GM23338 (cell line): ENCODE measurements at regions not wholly inside any gene's neighbourhood (a gene's known extent, or its start where the extent isn't known, plus 50 kb on each side); places are given as distances from the start of the nearest gene placed in this dataset.

Experiments
- ATAC-seq: fragments of 200-7000 bp; cut with Tn5 transposase; 3 replicates; pipeline ENCODE4 v1.9.1; 2020
- DNase-seq: peaks from one replicate; pipeline ENCODE4 v3.0.0-alpha.2; 2015; ENCODE audit warnings: low spot score
- H2AFZ ChIP-seq: fragments of 200-600 bp; sonication (generic); 2 replicates; pipeline ENCODE4 v1.8.0; 2016; ENCODE audit warnings: antibody characterized with exemption, mild to moderate bottlenecking, moderate library complexity
- H3F3A ChIP-seq: fragments of 200-600 bp; sonication (generic); replicated peaks from 2 replicates; pipeline ENCODE4 v1.8.0; 2017; ENCODE audit warnings: antibody characterized with exemption, mixed run types, low read depth
- H3K27ac ChIP-seq: fragments of 200-600 bp; sonication (generic); 2 replicates; pipeline ENCODE4 v1.6.1; 2016; ENCODE audit warnings: low read depth
- H3K27me3 ChIP-seq: fragments of 200-600 bp; sonication (generic); 2 replicates; pipeline ENCODE4 v1.8.0; 2016; ENCODE audit warnings: mild to moderate bottlenecking, mixed run types, moderate library complexity; ENCODE audit not compliant: insufficient read depth
- H3K36me3 ChIP-seq: fragments of 200-600 bp; sonication (generic); 2 replicates; pipeline ENCODE4 v1.8.0; 2016; ENCODE audit warnings: mild to moderate bottlenecking; ENCODE audit not compliant: insufficient read depth
- H3K4me1 ChIP-seq: fragments of 200-600 bp; sonication (generic); 2 replicates; pipeline ENCODE4 v1.8.0; 2016; ENCODE audit warnings: mild to moderate bottlenecking, moderate library complexity; ENCODE audit not compliant: insufficient read depth
- H3K4me2 ChIP-seq: fragments of 200-600 bp; sonication (generic); 2 replicates; pipeline ENCODE4 v1.7.1; 2017; ENCODE audit warnings: mixed run types
- H3K4me3 ChIP-seq: fragments of 200-600 bp; sonication (generic); 2 replicates; pipeline ENCODE4 v1.6.1; 2016; ENCODE audit warnings: mixed run types
- H3K79me2 ChIP-seq: fragments of 200-600 bp; sonication (generic); replicated peaks from 2 replicates; pipeline ENCODE4 v1.8.0; 2017; ENCODE audit warnings: mild to moderate bottlenecking; ENCODE audit not compliant: insufficient read depth
- H3K9me2 ChIP-seq: fragments of 200-600 bp; sonication (generic); 2 replicates; pipeline ENCODE4 v1.8.0; 2017; ENCODE audit not compliant: insufficient read depth
- H4K20me1 ChIP-seq: fragments of 200-600 bp; sonication (generic); replicated peaks from 2 replicates; pipeline ENCODE4 v1.8.0; 2017; ENCODE audit warnings: mild to moderate bottlenecking; ENCODE audit not compliant: insufficient read depth
- H3K27ac Mint-ChIP-seq: 2 replicates; pipeline ENCODE4 v1.8.0; 2020; ENCODE audit warnings: inconsistent platforms, mild to moderate bottlenecking, moderate library complexity, mixed read lengths
- H3K27me3 Mint-ChIP-seq: 3 replicates; pipeline ENCODE4 v1.8.0; 2022; ENCODE audit warnings: low read depth, mild to moderate bottlenecking, moderate library complexity, mixed read lengths, inconsistent platforms; ENCODE audit not compliant: insufficient read depth, poor library complexity
- H3K36me3 Mint-ChIP-seq: 3 replicates; pipeline ENCODE4 v1.8.0; 2021; ENCODE audit warnings: low read depth, mild to moderate bottlenecking, inconsistent platforms, moderate library complexity, mixed read lengths
- H3K4me1 Mint-ChIP-seq: 3 replicates; pipeline ENCODE4 v1.8.0; 2020; ENCODE audit warnings: mild to moderate bottlenecking, inconsistent platforms, mixed read lengths
- H3K4me3 Mint-ChIP-seq: 3 replicates; pipeline ENCODE4 v1.8.0; 2021; ENCODE audit warnings: moderate library complexity, mild to moderate bottlenecking, inconsistent platforms, mixed read lengths
- H3K9me3 Mint-ChIP-seq: 3 replicates; pipeline ENCODE4 v1.8.0; 2020; ENCODE audit warnings: moderate library complexity, mild to moderate bottlenecking, inconsistent platforms, mixed read lengths
- CREB1 ChIP-seq: fragments of 250-450 bp; sonication (Bioruptor Pico); IDR thresholded peaks from 2 replicates; pipeline ENCODE4 v1.5.0; 2020; ENCODE audit warnings: low read depth, mild to moderate bottlenecking, moderate library complexity
- CTCF ChIP-seq, 2 experiments: fragments of 200-600 bp in 1 of 2; sonication (generic) in 1 of 2; conservative IDR thresholded peaks; 2 replicates each; pipeline versions ENCODE4 v1.5.1 to v1.6.1; 2016 to 2017; ENCODE audit warnings: antibody characterized with exemption in 2 of 2, low read depth in 2 of 2, mild to moderate bottlenecking in 2 of 2, moderate library complexity in 1 of 2
- ETS1 ChIP-seq: IDR thresholded peaks from 2 replicates; pipeline ENCODE4 v1.6.1; 2016; ENCODE audit warnings: antibody characterized with exemption
- EZH2 ChIP-seq: fragments of 200-600 bp; sonication (generic); IDR thresholded peaks from one replicate; pipeline ENCODE4 v1.8.0; 2017; ENCODE audit warnings: antibody characterized with exemption, mild to moderate bottlenecking, low read depth; ENCODE audit not compliant: unreplicated experiment
- EZH2phosphoT487 ChIP-seq: fragments of 200-600 bp; sonication (generic); IDR thresholded peaks from one replicate; pipeline ENCODE4 v1.8.1; 2018; ENCODE audit warnings: antibody characterized with exemption; ENCODE audit not compliant: unreplicated experiment
- JUNB ChIP-seq: IDR thresholded peaks from one replicate; pipeline ENCODE4 v1.6.1; 2016; ENCODE audit warnings: antibody characterized with exemption; ENCODE audit not compliant: unreplicated experiment
- NANOG ChIP-seq: IDR thresholded peaks from 2 replicates; pipeline ENCODE4 v1.6.1; 2016; ENCODE audit warnings: antibody characterized with exemption, borderline replicate concordance
- POLR2AphosphoS5 ChIP-seq: IDR thresholded peaks from 2 replicates; pipeline ENCODE4 v1.6.1; 2016; ENCODE audit warnings: antibody characterized with exemption, low read depth
- REST ChIP-seq: IDR thresholded peaks from one replicate; pipeline ENCODE4 v1.6.1; 2018; ENCODE audit warnings: antibody characterized with exemption; ENCODE audit not compliant: unreplicated experiment
- STAT1 ChIP-seq: IDR thresholded peaks from one replicate; pipeline ENCODE4 v1.6.1; 2016; ENCODE audit warnings: antibody characterized with exemption; ENCODE audit not compliant: unreplicated experiment
- ZNF114 ChIP-seq: fragments of 250-450 bp; sonication (Bioruptor Pico); IDR thresholded peaks from 2 replicates; pipeline ENCODE4 v1.5.0; 2020; ENCODE audit warnings: mild to moderate bottlenecking, moderate library complexity
- ZNF331 ChIP-seq: fragments of 250-450 bp; sonication (Bioruptor Pico); IDR thresholded peaks from 2 replicates; pipeline ENCODE4 v1.5.0; 2020; ENCODE audit warnings: low read depth, mild to moderate bottlenecking, moderate library complexity
- ZNF462 ChIP-seq: fragments of 250-450 bp; sonication (Bioruptor Pico); IDR thresholded peaks from 2 replicates; pipeline ENCODE4 v1.5.0; 2020; ENCODE audit warnings: mild to moderate bottlenecking, moderate library complexity

- no peak for ATAC-seq
Measured at GRCh38 chr18:27312153-27312552, 127.0 kb upstream of the CHST9 start.

More at GRCh38 chr18:27312153-27312552, 127.0 kb upstream of the CHST9 start:
- no peaks in the 10 kb centered on the region for H3K9me2 ChIP-seq
- TF ChIP-seq ETS1, result no peak
- no peak for TF ChIP-seq REST
- no peak for TF ChIP-seq EZH2
- no peak for TF ChIP-seq JUNB
- no peak for TF ChIP-seq CTCF (conservative IDR thresholded peaks at IDR 0.05; ENCODE audit: low read depth in 2 of 2)
- TF ChIP-seq ZNF331 (CRISPR knock-in tag), result no peak
- no peak for TF ChIP-seq STAT1
- TF ChIP-seq CREB1, result no peak
- no peak for TF ChIP-seq POLR2AphosphoS5
- TF ChIP-seq NANOG, result no peak
- TF ChIP-seq ZNF462 (CRISPR knock-in tag), result no peak
- no peak for TF ChIP-seq EZH2phosphoT487
- TF ChIP-seq ZNF114, result no peak
- H3K27me3 ChIP-seq, result no peaks in the 10 kb centered on the region
- H3K27ac Mint-ChIP-seq, result no peak overlapping the region
- H3K4me1 ChIP-seq, result no peaks in the 10 kb centered on the region
- no peak for DNase-seq
- no peak overlapping the region for H3K4me2 ChIP-seq
- H2AFZ ChIP-seq, result peak overlapping the region; percentile 3; the same call in 1 of the 2 replicates
- H3K4me1 Mint-ChIP-seq, result no peaks in the 10 kb centered on the region
- H3K27ac ChIP-seq, result no peak overlapping the region
- H3K9me3 Mint-ChIP-seq, result peaks cover 6% of the 10 kb centered on the region; the same call in 1 of the 3 replicates
- H3K27me3 Mint-ChIP-seq, result no peaks in the 10 kb centered on the region
- H3K4me3 ChIP-seq, result no peak overlapping the region
- H3K4me3 Mint-ChIP-seq, result no peak overlapping the region
- no peaks in the 10 kb centered on the region for H3K36me3 ChIP-seq
- H3K36me3 Mint-ChIP-seq, result peaks cover 7% of the 10 kb centered on the region; the same call in 2 of the 3 replicates
- H4K20me1 ChIP-seq, result no peaks in the 10 kb centered on the region
- H3F3A ChIP-seq, result no peaks in the 10 kb centered on the region
- no peaks in the 10 kb centered on the region for H3K79me2 ChIP-seq
